PC-9 (cell line): ENCODE measurements at regions not wholly inside any gene's neighbourhood (a gene's known extent, or its start where the extent isn't known, plus 50 kb on each side); places are given as distances from the start of the nearest gene placed in this dataset.

Experiments used
- BruUV-seq: library from RNA; stranded (reverse); fragments of 400-500 nt; replicated peaks from 2 replicates; lab custom pipeline; 2021; lab: Mats Ljungman, UMichigan
- CTCF ChIA-PET: fragments of 300-600 bp; sonication (Branson Sonifier 250); formaldehyde crosslinking; loops from one replicate; lab custom pipeline; 2022; ENCODE audit warnings: antibody characterized with exemption; lab: Charles Lee
- POLR2A ChIA-PET: fragments of 300-600 bp; sonication (Branson Sonifier 250); formaldehyde crosslinking; loops from one replicate; lab custom pipeline; 2022; ENCODE audit warnings: antibody characterized with exemption; ENCODE audit not compliant: unreplicated experiment; lab: Charles Lee
- DNase-seq, 2 experiments: peaks; one replicate each; pipeline versions ENCODE4 v3.0.0 to v3.0.0-alpha.2; 2015 to 2022; ENCODE audit warnings: mixed read lengths in 1 of 2
- H2AFZ ChIP-seq: fragments of 200-600 bp; sonication (generic); 2 replicates; pipeline ENCODE4 v1.8.1; 2017; ENCODE audit warnings: antibody characterized with exemption
- H3F3A ChIP-seq: fragments of 200-600 bp; sonication (generic); 2 replicates; pipeline ENCODE4 v1.8.1; 2017; ENCODE audit warnings: antibody characterized with exemption, mild to moderate bottlenecking, low read depth; ENCODE audit not compliant: insufficient read depth
- H3K27ac ChIP-seq: fragments of 200-600 bp; sonication (generic); 2 replicates; pipeline ENCODE4 v1.6.1; 2016; ENCODE audit warnings: mixed run types
- H3K27me3 ChIP-seq: fragments of 200-600 bp; sonication (generic); 2 replicates; pipeline ENCODE4 v1.6.1; 2016; ENCODE audit warnings: low read depth, mixed run types; ENCODE audit not compliant: insufficient read depth
- H3K36me3 ChIP-seq: fragments of 200-600 bp; sonication (generic); 2 replicates; pipeline ENCODE4 v1.6.1; 2016; ENCODE audit warnings: low read depth, mixed run types
- H3K4me1 ChIP-seq: fragments of 200-600 bp; sonication (generic); replicated peaks from 2 replicates; pipeline ENCODE4 v1.6.1; 2016; ENCODE audit warnings: mixed run types; ENCODE audit not compliant: insufficient read depth
- H3K4me2 ChIP-seq: fragments of 200-600 bp; sonication (generic); 2 replicates; pipeline ENCODE4 v1.6.1; 2017; ENCODE audit warnings: mixed run types
- H3K4me3 ChIP-seq: fragments of 200-600 bp; sonication (generic); 2 replicates; pipeline ENCODE4 v1.6.1; 2016; ENCODE audit warnings: mixed run types
- H3K79me2 ChIP-seq: fragments of 200-600 bp; sonication (generic); 2 replicates; pipeline ENCODE4 v1.6.1; 2017; ENCODE audit warnings: low read depth, mixed run types
- H3K9me2 ChIP-seq: fragments of 200-600 bp; sonication (generic); 2 replicates; pipeline ENCODE4 v1.8.1; 2017; ENCODE audit warnings: mild to moderate bottlenecking; ENCODE audit not compliant: insufficient read depth
- H3K9me3 ChIP-seq: fragments of 200-600 bp; sonication (generic); 2 replicates; pipeline ENCODE4 v1.8.1; 2016; ENCODE audit warnings: low read depth; ENCODE audit not compliant: insufficient read depth
- H4K20me1 ChIP-seq: fragments of 200-600 bp; sonication (generic); 2 replicates; pipeline ENCODE4 v1.8.1; 2017; ENCODE audit not compliant: insufficient read depth
- CTCF ChIP-seq: fragments of 200-600 bp; sonication (generic); conservative IDR thresholded peaks from 2 replicates; pipeline ENCODE4 v1.6.1; 2017; ENCODE audit warnings: mixed run types, antibody characterized with exemption, mild to moderate bottlenecking, moderate library complexity
- EZH2 ChIP-seq: fragments of 200-600 bp; sonication (generic); IDR thresholded peaks from 2 replicates; pipeline ENCODE4 v1.8.0; 2017; ENCODE audit warnings: antibody characterized with exemption, low read depth
- intact Hi-C: fragments of 100-400 bp; cut with micrococcal nuclease; formaldehyde crosslinking; loops from one replicate; pipeline ENCODE4 v1.10.0; 2022; ENCODE audit not compliant: unreplicated experiment

- Histone ChIP-seq H3K4me1 (no peaks in the 10 kb centered on the region), H3F3A (no peaks in the 10 kb centered on the region), H3K9me2 (no peaks in the 10 kb centered on the region), H3K4me3 (no peak overlapping the region), H3K4me2 (no peak overlapping the region), H3K36me3 (no peaks in the 10 kb centered on the region), H3K9me3 (no peaks in the 10 kb centered on the region), H3K27ac (no peak overlapping the region), H2AFZ (no peak overlapping the region), H3K79me2 (no peaks in the 10 kb centered on the region), H4K20me1 (no peaks in the 10 kb centered on the region), H3K27me3 (no peaks in the 10 kb centered on the region)
- no peak for DNase-seq
- intact Hi-C loops: no loop called here
- CTCF ChIA-PET: no interaction called here
- no peak for TF ChIP-seq EZH2
- TF ChIP-seq CTCF: no peak
- BruUV-seq: no TSS peak
- POLR2A ChIA-PET: no interaction called here
These were observed 203.3 kb upstream of the IMPG1 start for GRCh38 chr6:76275746-76276145.

- no peaks in the 10 kb centered on the region for H4K20me1 ChIP-seq
- no peak overlapping the region for H3K27ac ChIP-seq
- BruUV-seq: no TSS peak
- H3K9me3 ChIP-seq: no peaks in the 10 kb centered on the region
- no peaks in the 10 kb centered on the region for H3F3A ChIP-seq
- intact Hi-C loops: no loop called here
- H3K4me2 ChIP-seq: no peak overlapping the region
- ChIA-PET POLR2A (no interaction called here), CTCF (no interaction called here)
- H3K9me2 ChIP-seq: no peaks in the 10 kb centered on the region
- H3K27me3 ChIP-seq: no peaks in the 10 kb centered on the region
- H3K4me3 ChIP-seq: no peak overlapping the region
- DNase-seq: no peak
- no peak overlapping the region for H2AFZ ChIP-seq
- H3K4me1 ChIP-seq: no peaks in the 10 kb centered on the region
- H3K79me2 ChIP-seq: no peaks in the 10 kb centered on the region
- no peaks in the 10 kb centered on the region for H3K36me3 ChIP-seq
- TF ChIP-seq CTCF (no peak), EZH2 (no peak)
These were observed 192.0 kb upstream of the IMPG1 start for GRCh38 chr6:76264468-76264867.

GRCh38 chr6:76262240-76262639 is 189.8 kb upstream of the IMPG1 start:
- Histone ChIP-seq H3K36me3 (no peaks in the 10 kb centered on the region), H2AFZ (no peak overlapping the region), H4K20me1 (no peaks in the 10 kb centered on the region), H3F3A (no peaks in the 10 kb centered on the region), H3K27me3 (no peaks in the 10 kb centered on the region), H3K4me1 (no peaks in the 10 kb centered on the region), H3K79me2 (no peaks in the 10 kb centered on the region), H3K9me3 (no peaks in the 10 kb centered on the region), H3K27ac (no peak overlapping the region), H3K4me2 (no peak overlapping the region), H3K9me2 (no peaks in the 10 kb centered on the region; the same call in 1 of the 2 replicates), H3K4me3 (no peak overlapping the region)
- intact Hi-C loops: no loop called here
- no peak for DNase-seq
- ChIA-PET POLR2A (no interaction called here), CTCF (no interaction called here)
- TF ChIP-seq CTCF (no peak), EZH2 (no peak)
- BruUV-seq: no TSS peak
